DOHH2 (cell line): ENCODE measurements at regions not wholly inside any gene's neighbourhood (a gene's known extent, or its start where the extent isn't known, plus 50 kb on each side); places are given as distances from the start of the nearest gene placed in this dataset.

ENCODE experiments used
- EZH2phosphoT487 ChIP-seq: fragments of 200-600 bp; sonication (generic); IDR thresholded peaks from 2 replicates; pipeline ENCODE4 v1.6.1; 2017; ENCODE audit warnings: borderline replicate concordance, mild to moderate bottlenecking, antibody characterized with exemption, low read length, moderate library complexity, mixed read lengths
- TF ChIP-seq, protein P1 (sequence below): fragments of 200-600 bp; sonication (generic); IDR thresholded peaks from one replicate; pipeline ENCODE4 v1.5.1; 2014; ENCODE audit warnings: antibody characterized with exemption, mild to moderate bottlenecking, low read depth, low read length; ENCODE audit not compliant: poor library complexity, severe bottlenecking

DNA sequence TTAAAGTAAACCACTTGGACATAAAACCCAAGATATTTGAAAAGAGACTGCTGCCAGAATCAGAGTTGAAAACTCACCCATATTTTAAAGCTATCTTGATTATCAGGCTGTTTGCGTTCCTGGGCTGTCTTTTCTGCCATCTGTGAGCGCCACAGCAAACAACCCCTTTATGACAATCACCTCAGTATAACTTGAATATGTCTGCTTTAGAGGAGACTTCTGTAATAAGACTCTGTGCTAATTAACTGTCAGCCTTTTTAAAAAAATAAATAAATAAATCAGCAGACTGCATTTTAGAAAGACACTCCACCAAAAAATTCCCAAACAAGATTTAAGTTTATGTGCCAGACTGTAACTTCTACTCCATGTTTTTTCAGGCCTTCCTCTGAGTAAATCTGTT, 375.7 kb upstream of the CCNH start:
- TF ChIP-seq, protein P1, sequence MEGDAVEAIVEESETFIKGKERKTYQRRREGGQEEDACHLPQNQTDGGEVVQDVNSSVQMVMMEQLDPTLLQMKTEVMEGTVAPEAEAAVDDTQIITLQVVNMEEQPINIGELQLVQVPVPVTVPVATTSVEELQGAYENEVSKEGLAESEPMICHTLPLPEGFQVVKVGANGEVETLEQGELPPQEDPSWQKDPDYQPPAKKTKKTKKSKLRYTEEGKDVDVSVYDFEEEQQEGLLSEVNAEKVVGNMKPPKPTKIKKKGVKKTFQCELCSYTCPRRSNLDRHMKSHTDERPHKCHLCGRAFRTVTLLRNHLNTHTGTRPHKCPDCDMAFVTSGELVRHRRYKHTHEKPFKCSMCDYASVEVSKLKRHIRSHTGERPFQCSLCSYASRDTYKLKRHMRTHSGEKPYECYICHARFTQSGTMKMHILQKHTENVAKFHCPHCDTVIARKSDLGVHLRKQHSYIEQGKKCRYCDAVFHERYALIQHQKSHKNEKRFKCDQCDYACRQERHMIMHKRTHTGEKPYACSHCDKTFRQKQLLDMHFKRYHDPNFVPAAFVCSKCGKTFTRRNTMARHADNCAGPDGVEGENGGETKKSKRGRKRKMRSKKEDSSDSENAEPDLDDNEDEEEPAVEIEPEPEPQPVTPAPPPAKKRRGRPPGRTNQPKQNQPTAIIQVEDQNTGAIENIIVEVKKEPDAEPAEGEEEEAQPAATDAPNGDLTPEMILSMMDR = no peak
- TF ChIP-seq EZH2phosphoT487 = no peak
